Kidney (tissue), 13 donors: ENCODE measurements at regions not wholly inside any gene's neighbourhood (a gene's known extent, or its start where the extent isn't known, plus 50 kb on each side); places are given as distances from the start of the nearest gene placed in this dataset.

Experiments used
- DNase-seq, 5 donors: peaks; one replicate each; pipeline ENCODE4 v3.0.0-alpha.2; 2013 to 2020
- FAIRE-seq: peaks from 2 replicates; lab custom pipeline; 2012; peaks lifted over from hg19 to GRCh38; lab: Jason Lieb, UNC
- H3K27ac ChIP-seq, 2 donors: one replicate each; pipeline ENCODE4 v1.7.0; 2013; ENCODE audit warnings: low read depth in 2 of 2, low read length in 2 of 2, inconsistent platforms in 1 of 2
- H3K27me3 ChIP-seq: one replicate; pipeline ENCODE4 v1.7.1; 2013; ENCODE audit warnings: low read length, inconsistent platforms; ENCODE audit not compliant: control insufficient read depth, insufficient read depth
- H3K36me3 ChIP-seq, 3 donors: one replicate each; pipeline versions ENCODE4 v1.7.0 to v1.7.1; 2013; ENCODE audit warnings: low read length in 3 of 3, control low read depth in 1 of 3, inconsistent platforms in 1 of 3; ENCODE audit not compliant: insufficient read depth in 3 of 3, control insufficient read depth in 2 of 3
- H3K4me1 ChIP-seq, 3 donors: one replicate each; pipeline versions ENCODE4 v1.7.0 to v1.7.1; 2013; ENCODE audit warnings: low read length in 3 of 3, inconsistent platforms in 1 of 3, low read depth in 1 of 3; ENCODE audit not compliant: control insufficient read depth in 2 of 3, insufficient read depth in 2 of 3
- H3K4me3 ChIP-seq, 3 donors: one replicate each; pipeline versions ENCODE4 v1.7.0 to v1.8.1; 2013; ENCODE audit warnings: low read length in 3 of 3, control low read depth in 1 of 3, inconsistent platforms in 1 of 3
- H3K9ac ChIP-seq, 3 donors: one replicate each; pipeline versions ENCODE4 v1.7.0 to v1.7.1; 2013; ENCODE audit warnings: low read length in 3 of 3, control low read depth in 1 of 3, inconsistent platforms in 1 of 3
- H3K9me3 ChIP-seq, 3 donors: one replicate each; pipeline versions ENCODE4 v1.7.0 to v1.7.1; 2013; ENCODE audit warnings: low read length in 3 of 3, control low read depth in 1 of 3, inconsistent platforms in 1 of 3; ENCODE audit not compliant: control insufficient read depth in 2 of 3, insufficient read depth in 1 of 3
- CTCF ChIP-seq: IDR thresholded peaks from 3 replicates; pipeline ENCODE4 v1.5.1; 2012; ENCODE audit warnings: mild to moderate bottlenecking, moderate library complexity, borderline replicate concordance; ENCODE audit not compliant: insufficient read depth; ENCODE audit errors: extremely low read depth
- intact Hi-C: fragments of 100-400 bp; cut with DNase I; formaldehyde crosslinking; loops from one replicate; pipeline ENCODE4 v1.11.1; 2022
- donor health status: control.
- donor health status: control.
- donor health status: control.
- donor health status: control.
- donor health status: control.
- donor health status: DM: yes; HTN: yes; CAD: no.
- donor health status: Normal renal cell carcinoma (clear cell type).

DNA sequence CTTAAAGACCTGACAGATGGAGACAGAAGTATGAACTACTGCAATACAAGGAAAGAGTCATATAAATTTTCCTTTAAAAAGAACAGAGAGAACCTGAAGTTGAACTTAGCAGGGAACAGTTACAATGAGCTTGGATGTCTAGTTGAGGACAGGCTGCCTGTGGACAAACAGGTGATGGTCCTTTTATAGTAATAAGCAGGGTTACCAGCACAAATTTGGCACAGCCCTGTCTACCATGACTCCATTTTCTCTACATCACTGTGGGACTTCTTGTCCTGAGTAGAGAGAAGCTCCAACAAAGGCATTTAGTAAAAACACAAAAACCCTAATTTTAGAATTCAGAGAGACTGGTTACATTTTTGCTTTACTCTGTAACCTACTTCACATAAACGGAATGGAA lies 448.1 kb downstream of the PLCL1 start:
- H3K4me1 ChIP-seq: no peaks in the 10 kb centered on the region
- H3K4me3 ChIP-seq: no peak overlapping the region
- no peaks in the 10 kb centered on the region for H3K9me3 ChIP-seq
- DNase-seq (no peak), FAIRE-seq (no peak)
- no peaks in the 10 kb centered on the region for H3K36me3 ChIP-seq
- H3K27ac ChIP-seq: no peak overlapping the region
- no peak overlapping the region for H3K9ac ChIP-seq
- TF ChIP-seq CTCF: no peak
- intact Hi-C loops: no loop called here
- no peaks in the 10 kb centered on the region for H3K27me3 ChIP-seq

- no peaks in the 10 kb centered on the region for H3K4me1 ChIP-seq
- no peak overlapping the region for H3K27ac ChIP-seq
- DNase-seq: no peak
- H3K36me3 ChIP-seq: no peaks in the 10 kb centered on the region
- H3K9me3 ChIP-seq: no peaks in the 10 kb centered on the region
- no peak overlapping the region for H3K4me3 ChIP-seq
- no peaks in the 10 kb centered on the region for H3K27me3 ChIP-seq
- intact Hi-C loops: no loop called here
- no peak overlapping the region for H3K9ac ChIP-seq
- no peak for TF ChIP-seq CTCF
- FAIRE-seq: no peak
These were observed 437.7 kb downstream of the PLCL1 start for GRCh38 chr2:198242093-198242492.

GRCh38 chr2:198238429-198238828 lies 434.0 kb downstream of the PLCL1 start:
- TF ChIP-seq CTCF: no peak
- intact Hi-C loops: no loop called here
- no peaks in the 10 kb centered on the region for H3K9me3 ChIP-seq
- no peaks in the 10 kb centered on the region for H3K36me3 ChIP-seq
- DNase-seq (no peak), FAIRE-seq (no peak)
- no peaks in the 10 kb centered on the region for H3K27me3 ChIP-seq
- H3K9ac ChIP-seq: no peak overlapping the region
- no peaks in the 10 kb centered on the region for H3K4me1 ChIP-seq
- no peak overlapping the region for H3K4me3 ChIP-seq
- H3K27ac ChIP-seq: no peak overlapping the region

- Histone ChIP-seq H3K4me3 (no peak overlapping the region), H3K27me3 (no peaks in the 10 kb centered on the region), H3K27ac (no peak overlapping the region), H3K9ac (no peak overlapping the region), H3K4me1 (no peaks in the 10 kb centered on the region), H3K9me3 (no peaks in the 10 kb centered on the region), H3K36me3 (no peaks in the 10 kb centered on the region)
- FAIRE-seq (peak; percentile 55), DNase-seq (no peak)
- intact Hi-C loops: no loop called here
- no peak for TF ChIP-seq CTCF
These were observed 431.9 kb downstream of the PLCL1 start for GRCh38 chr2:198236338-198236737.
